HepG2 (cell line): ENCODE measurements at regions not wholly inside any gene's neighbourhood (a gene's known extent, or its start where the extent isn't known, plus 50 kb on each side); places are given as distances from the start of the nearest gene placed in this dataset.

ENCODE experiments used
- ATAC-seq: fragments of 200-7000 bp; cut with Tn5 transposase; 3 replicates; pipeline ENCODE4 v1.9.1; 2020; ENCODE audit warnings: mild to moderate bottlenecking, moderate library complexity
- BruUV-seq: library from RNA; stranded (reverse); fragments of 400-500 nt; replicated peaks from 2 replicates; lab custom pipeline; 2021; lab: Mats Ljungman, UMichigan
- CTCF ChIA-PET: fragments of 300-600 bp; formaldehyde crosslinking; extraction: SDS; loops from one replicate; lab custom pipeline; 2021; ENCODE audit warnings: low total read pairs, inconsistent platforms, low intra/inter-chr PET ratio; lab: Yijun Ruan, JAX
- POLR2A ChIA-PET: fragments of 350-600 bp; sonication (Branson Sonifier 250); formaldehyde crosslinking; loops from one replicate; lab custom pipeline; 2020; ENCODE audit warnings: antibody characterized with exemption, inconsistent platforms; lab: Yijun Ruan, JAX
- DNase-seq: peaks from one replicate; pipeline ENCODE4 v3.0.0-alpha.2; 2015; ENCODE audit warnings: low spot score
- FAIRE-seq: peaks from 3 replicates; lab custom pipeline; 2011; peaks lifted over from hg19 to GRCh38; lab: Jason Lieb, UNC
- H2AFZ ChIP-seq: one replicate; pipeline ENCODE4 v1.6.1; 2011; ENCODE audit warnings: low read length, inconsistent platforms
- H3K27ac ChIP-seq: fragments of 300-600 bp; 3 replicates; pipeline ENCODE4 v1.8.0; 2011; ENCODE audit warnings: mixed run types, mild to moderate bottlenecking, mixed read lengths, low read length, inconsistent platforms; ENCODE audit not compliant: insufficient read depth; ENCODE audit errors: extremely low read length
- H3K27me3 ChIP-seq, 2 experiments: fragments of 200-600 bp in 1 of 2; 2 replicates in 1 of 2; 3 replicates in 1 of 2; pipeline versions ENCODE4 v1.6.0 to v1.8.0; 2011; ENCODE audit warnings: low read length in 2 of 2, mild to moderate bottlenecking in 2 of 2, moderate library complexity in 2 of 2, inconsistent platforms in 1 of 2; ENCODE audit not compliant: insufficient read depth in 2 of 2, control insufficient read depth in 1 of 2
- H3K36me3 ChIP-seq, 2 experiments: fragments of 200-600 bp in 1 of 2; replicated peaks in 1 of 2; 2 replicates in 1 of 2; 3 replicates in 1 of 2; pipeline versions ENCODE4 v1.5.1 to v1.8.0; 2011; ENCODE audit warnings: low read length in 2 of 2, inconsistent platforms in 1 of 2; ENCODE audit not compliant: insufficient read depth in 2 of 2, control insufficient read depth in 1 of 2
- H3K4me1 ChIP-seq: 2 replicates; pipeline ENCODE4 v1.5.1; 2012; ENCODE audit warnings: low read length, inconsistent platforms; ENCODE audit not compliant: insufficient read depth
- H3K4me2 ChIP-seq: 2 replicates; pipeline ENCODE4 v1.6.0; 2011; ENCODE audit warnings: low read depth, low read length, inconsistent platforms
- H3K4me3 ChIP-seq, 3 experiments: fragments of 200-600 bp in 1 of 3; sonication (generic), shearing (Covaris generic) in 1 of 3; replicated peaks in 1 of 3; 2 replicates each; pipeline ENCODE4 v1.5.1; 2011 to 2016; ENCODE audit warnings: low read length in 3 of 3, inconsistent platforms in 2 of 3, low read depth in 2 of 3, mild to moderate bottlenecking in 2 of 3, control low read depth in 1 of 3, mixed read lengths in 1 of 3; ENCODE audit not compliant: insufficient read depth in 1 of 3
- H3K79me2 ChIP-seq: one replicate; pipeline ENCODE4 v1.6.1; 2011; ENCODE audit warnings: low read length, inconsistent platforms; ENCODE audit not compliant: insufficient read depth
- H3K9ac ChIP-seq: 2 replicates; pipeline ENCODE4 v1.6.0; 2011; ENCODE audit warnings: mild to moderate bottlenecking, low read depth, low read length, inconsistent platforms; ENCODE audit not compliant: insufficient read depth
- H3K9me3 ChIP-seq: 2 replicates; pipeline ENCODE4 v1.5.1; 2012; ENCODE audit warnings: mild to moderate bottlenecking, low read length
- H4K20me1 ChIP-seq: 2 replicates; pipeline ENCODE4 v1.6.0; 2011; ENCODE audit warnings: inconsistent platforms, mild to moderate bottlenecking, low read length, moderate library complexity; ENCODE audit not compliant: insufficient read depth
- ARHGAP35 ChIP-seq: sonication (generic); formaldehyde crosslinking; IDR thresholded peaks from 2 replicates; pipeline ENCODE4 v1.9.0; 2022; ENCODE audit warnings: mild to moderate bottlenecking, inconsistent platforms, moderate library complexity, missing genetic modification reagents, borderline replicate concordance
- ATF5 ChIP-seq: sonication (generic); formaldehyde crosslinking; IDR thresholded peaks from 2 replicates; pipeline ENCODE4 v1.4.0; 2020; ENCODE audit warnings: mild to moderate bottlenecking, low read depth, missing genetic modification reagents
- ELK4 ChIP-seq: sonication (generic); formaldehyde crosslinking; IDR thresholded peaks from 2 replicates; pipeline ENCODE4 v1.9.0; 2021; ENCODE audit warnings: missing genetic modification reagents, borderline replicate concordance
- SRY ChIP-seq: sonication (generic); formaldehyde crosslinking; IDR thresholded peaks from 2 replicates; pipeline ENCODE4 v1.8.0; 2022; ENCODE audit warnings: mild to moderate bottlenecking, missing genetic modification reagents
- ZNF234 ChIP-seq: sonication (generic); formaldehyde crosslinking; conservative IDR thresholded peaks from 2 replicates; pipeline ENCODE4 v1.5.1; 2020; ENCODE audit warnings: mild to moderate bottlenecking, missing genetic modification reagents
- WGBS: methylation state at CpG from one replicate; pipeline ENCODE4 v1.1.6; 2017; ENCODE audit warnings: low lambda C conversion rate; 5-methylcytosine and 5-hydroxymethylcytosine counted together
- in situ Hi-C: cut with HindIII; loops from 2 replicates; pipeline ENCODE4 v1.10.0; 2017; ENCODE audit warnings: low pct_unique_long_range_greater_than_20kb; ENCODE audit not compliant: extremely low pct_ligation_motif_present
- intact Hi-C: fragments of 100-400 bp; cut with micrococcal nuclease; formaldehyde crosslinking; loops from one replicate; pipeline ENCODE4 v1.10.0; 2022; ENCODE audit not compliant: unreplicated experiment
- TF ChIP-seq, protein P1 (sequence below): sonication (generic); formaldehyde crosslinking; conservative IDR thresholded peaks from 2 replicates; pipeline ENCODE4 v1.8.0; 2022; ENCODE audit warnings: mild to moderate bottlenecking, moderate library complexity, missing genetic modification reagents

DNA sequence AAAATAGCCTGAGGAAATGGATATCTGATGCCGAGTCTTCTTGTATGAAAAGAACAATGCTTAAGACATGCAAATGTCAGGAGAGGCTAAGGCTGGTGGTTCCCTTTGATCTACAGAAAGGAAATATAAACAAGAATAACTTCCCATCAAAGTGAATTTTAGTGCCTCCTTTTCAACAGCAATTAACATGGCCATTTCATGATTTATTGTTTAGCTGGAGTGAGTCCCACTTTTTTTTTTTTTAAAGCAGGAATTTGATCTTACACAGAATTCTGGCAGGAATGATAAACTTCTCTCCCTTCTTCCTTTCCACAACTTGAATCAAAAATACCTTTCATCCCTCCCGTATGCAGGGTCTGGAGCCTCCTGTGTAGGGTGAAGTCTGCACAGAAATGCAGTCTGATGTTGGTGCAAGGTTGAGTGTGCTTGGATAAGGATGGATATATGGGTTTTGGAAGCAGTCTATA, 287.0 kb downstream of the MEX3B start:
- Histone ChIP-seq H3K4me3 (no peak overlapping the region), H2AFZ (no peak overlapping the region), H3K9me3 (no peaks in the 10 kb centered on the region), H3K4me2 (no peak overlapping the region), H4K20me1 (no peaks in the 10 kb centered on the region), H3K9ac (no peak overlapping the region), H3K27ac (no peak overlapping the region), H3K79me2 (no peaks in the 10 kb centered on the region), H3K4me1 (no peaks in the 10 kb centered on the region), H3K36me3 (no peaks in the 10 kb centered on the region), H3K27me3 (peaks cover 0 to 3% of the 10 kb centered on the region in 2 experiments; a peak in 1 of 5 replicates)
- ATAC-seq (no peak), FAIRE-seq (no peak), DNase-seq (no peak)
- intact Hi-C loops = no loop called here
- TF ChIP-seq ZNF234 (CRISPR knock-in tag) (no peak), ARHGAP35 (CRISPR knock-in tag) (no peak), SRY (CRISPR knock-in tag) (no peak), ELK4 (no peak), ATF5 (CRISPR knock-in tag) (no peak)
- TF ChIP-seq, protein P1, sequence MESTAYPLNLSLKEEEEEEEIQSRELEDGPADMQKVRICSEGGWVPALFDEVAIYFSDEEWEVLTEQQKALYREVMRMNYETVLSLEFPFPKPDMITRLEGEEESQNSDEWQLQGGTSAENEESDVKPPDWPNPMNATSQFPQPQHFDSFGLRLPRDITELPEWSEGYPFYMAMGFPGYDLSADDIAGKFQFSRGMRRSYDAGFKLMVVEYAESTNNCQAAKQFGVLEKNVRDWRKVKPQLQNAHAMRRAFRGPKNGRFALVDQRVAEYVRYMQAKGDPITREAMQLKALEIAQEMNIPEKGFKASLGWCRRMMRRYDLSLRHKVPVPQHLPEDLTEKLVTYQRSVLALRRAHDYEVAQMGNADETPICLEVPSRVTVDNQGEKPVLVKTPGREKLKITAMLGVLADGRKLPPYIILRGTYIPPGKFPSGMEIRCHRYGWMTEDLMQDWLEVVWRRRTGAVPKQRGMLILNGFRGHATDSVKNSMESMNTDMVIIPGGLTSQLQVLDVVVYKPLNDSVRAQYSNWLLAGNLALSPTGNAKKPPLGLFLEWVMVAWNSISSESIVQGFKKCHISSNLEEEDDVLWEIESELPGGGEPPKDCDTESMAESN = no peak
- WGBS = 0% methylated on average over 2 of the region's 2 CpGs
- in situ Hi-C loops = no loop called here
- ChIA-PET CTCF (no interaction called here), POLR2A (no interaction called here)
- no TSS peak for BruUV-seq
